ENCODE measurements at regions not wholly inside any gene's neighbourhood (a gene's known extent, or its start where the extent isn't known, plus 50 kb on each side); places are given as distances from the start of the nearest gene placed in this dataset.

- H3K4me3 ChIP-seq (replicated peaks; ENCODE audit: low read depth, low read length): no peak overlapping the region
- DNase-seq (ENCODE audit: low read depth): no peak
- TF ChIP-seq CTCF (IDR thresholded peaks at IDR 0.05; ENCODE audit: low read length, missing control alignments): no peak
These were observed 1825.3 kb downstream of the SLITRK5 start for GRCh38 chr13:89496478-89496877.

GRCh38 chr13:89497658-89498057 is 1826.5 kb downstream of the SLITRK5 start:
- no peak overlapping the region for H3K4me3 ChIP-seq (replicated peaks; ENCODE audit: low read depth, low read length)
- no peak for DNase-seq (ENCODE audit: low read depth)
- no peak for TF ChIP-seq CTCF (IDR thresholded peaks at IDR 0.05; ENCODE audit: low read length, missing control alignments)

- no peak overlapping the region for H3K4me3 ChIP-seq (replicated peaks; ENCODE audit: low read depth, low read length)
- DNase-seq (ENCODE audit: low read depth): no peak
- no peak for TF ChIP-seq CTCF (IDR thresholded peaks at IDR 0.05; ENCODE audit: low read length, missing control alignments)
These were observed 1831.1 kb downstream of the SLITRK5 start for GRCh38 chr13:89502286-89502685.

- H3K4me3 ChIP-seq (replicated peaks; ENCODE audit: low read depth, low read length): no peak overlapping the region
- no peak for TF ChIP-seq CTCF (IDR thresholded peaks at IDR 0.05; ENCODE audit: low read length, missing control alignments)
- DNase-seq (ENCODE audit: low read depth): peak; percentile 74
These were observed 1832.8 kb upstream of the MIR17HG start for GRCh38 chr13:89514534-89515312.

GRCh38 chr13:89515948-89516347 is 1831.5 kb upstream of the MIR17HG start:
- DNase-seq (ENCODE audit: low read depth): no peak
- no peak overlapping the region for H3K4me3 ChIP-seq (replicated peaks; ENCODE audit: low read depth, low read length)
- TF ChIP-seq CTCF (IDR thresholded peaks at IDR 0.05; ENCODE audit: low read length, missing control alignments): no peak

- H3K4me3 ChIP-seq (replicated peaks; ENCODE audit: low read depth, low read length): no peak overlapping the region
- no peak for DNase-seq (ENCODE audit: low read depth)
- TF ChIP-seq CTCF (IDR thresholded peaks at IDR 0.05; ENCODE audit: low read length, missing control alignments): no peak
These were observed 1829.0 kb upstream of the MIR17HG start for GRCh38 chr13:89518289-89519077.
